Transverse colon (tissue), 4 donors: ENCODE measurements at regions not wholly inside any gene's neighbourhood (a gene's known extent, or its start where the extent isn't known, plus 50 kb on each side); places are given as distances from the start of the nearest gene placed in this dataset.

ENCODE experiments used
- DNase-seq: peaks from one replicate; pipeline ENCODE4 v3.0.0-alpha.2; 2019
- H3K27ac ChIP-seq, 4 donors: fragments of 200-600 bp; sonication (generic); 2 replicates each; pipeline ENCODE4 v1.5.1; 2016 to 2018; ENCODE audit warnings: inconsistent platforms in 4 of 4
- H3K27me3 ChIP-seq: fragments of 200-600 bp; sonication (generic); 2 replicates; pipeline ENCODE4 v1.5.1; 2017; ENCODE audit warnings: inconsistent platforms
- H3K36me3 ChIP-seq, 4 donors: fragments of 200-600 bp; sonication (generic); 2 replicates each; pipeline ENCODE4 v1.5.1; 2017 to 2019; ENCODE audit warnings: inconsistent platforms in 4 of 4
- H3K4me1 ChIP-seq, 4 donors: fragments of 200-600 bp; sonication (generic); 2 replicates each; pipeline ENCODE4 v1.5.1; 2017 to 2020; ENCODE audit warnings: inconsistent platforms in 4 of 4
- H3K4me3 ChIP-seq, 4 donors: fragments of 200-600 bp; sonication (generic); 1 replicate in 1 of 4; 2 replicates in 3 of 4; pipeline versions ENCODE4 v1.5.1 to v1.6.1; 2017 to 2019; ENCODE audit warnings: inconsistent platforms in 4 of 4
- H3K9me3 ChIP-seq, 2 donors: fragments of 200-600 bp; sonication (generic); 2 replicates each; pipeline ENCODE4 v1.5.1; 2017 to 2019; ENCODE audit warnings: inconsistent platforms in 2 of 2
- EP300 ChIP-seq: sonication (generic); formaldehyde crosslinking; IDR thresholded peaks from one replicate; pipeline ENCODE4 v1.6.1; 2017; ENCODE audit warnings: antibody characterized with exemption, low read depth
- POLR2A ChIP-seq: fragments of 450-650 bp; IDR thresholded peaks from one replicate; pipeline ENCODE4 v1.6.1; 2016; ENCODE audit warnings: antibody characterized with exemption, mild to moderate bottlenecking, moderate library complexity
- POLR2AphosphoS5 ChIP-seq, 3 donors: sonication (generic); formaldehyde crosslinking; IDR thresholded peaks; one replicate each; pipeline ENCODE4 v1.6.1; 2016; ENCODE audit warnings: antibody characterized with exemption in 3 of 3
- WGBS, 2 donors: methylation state at CpG; one replicate each; pipeline ENCODE4 v1.1.5; 2018; ENCODE audit warnings: low coverage in 1 of 2; 5-methylcytosine and 5-hydroxymethylcytosine counted together
- in situ Hi-C, 4 donors: fragments of 200-750 bp; cut with MboI; loops; one replicate each; pipeline versions ENCODE4 v1.15.0 to v1.15.1; 2017; ENCODE audit warnings: low sequenced_read_pairs in 3 of 4, low pct_ligation_motif_present in 1 of 4, low pct_unique_long_range_greater_than_20kb in 1 of 4
- intact Hi-C: fragments of 100-400 bp; cut with DNase I; formaldehyde crosslinking; loops from one replicate; pipeline ENCODE4 v1.15.1; 2023; ENCODE audit warnings: low total_unique reads
- TF ChIP-seq, protein P1 (sequence below), 5 experiments: fragments of 200-600 bp in 3 of 5; fragments of 450-650 bp in 2 of 5; sonication (generic) in 3 of 5; IDR thresholded peaks; 1 replicate in 2 of 5; 2 replicates in 3 of 5; pipeline ENCODE4 v1.5.1; 2016 to 2017; ENCODE audit warnings: antibody characterized with exemption in 5 of 5, inconsistent platforms in 3 of 5, mild to moderate bottlenecking in 2 of 5, moderate library complexity in 1 of 5

DNA sequence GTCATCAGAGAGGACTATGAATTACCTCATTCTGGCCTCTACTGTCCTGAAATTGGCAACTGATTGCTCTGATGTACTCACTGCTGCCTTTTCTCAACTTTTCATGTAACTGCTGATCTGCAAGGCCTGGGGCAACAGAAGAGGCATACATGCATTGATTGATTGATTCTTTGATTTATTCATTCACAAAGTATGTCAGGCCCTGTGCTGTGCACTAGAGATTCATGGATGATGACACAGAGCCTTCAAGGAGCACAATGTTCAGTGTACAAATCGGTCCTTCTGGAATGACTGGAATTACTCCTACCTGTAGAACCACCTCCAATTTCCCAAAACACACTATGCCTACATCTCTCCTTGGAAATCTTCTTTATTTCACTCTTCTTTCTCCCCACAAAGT, 111.3 kb downstream of the LRATD1 start:
- Histone ChIP-seq H3K27ac (no peak overlapping the region), H3K27me3 (no peaks in the 10 kb centered on the region), H3K9me3 (no peaks in the 10 kb centered on the region), H3K36me3 (no peaks in the 10 kb centered on the region), H3K4me3 (no peak overlapping the region), H3K4me1 (no peaks in the 10 kb centered on the region)
- in situ Hi-C loops: no loop called here
- intact Hi-C loops: no loop called here
- TF ChIP-seq, protein P1, sequence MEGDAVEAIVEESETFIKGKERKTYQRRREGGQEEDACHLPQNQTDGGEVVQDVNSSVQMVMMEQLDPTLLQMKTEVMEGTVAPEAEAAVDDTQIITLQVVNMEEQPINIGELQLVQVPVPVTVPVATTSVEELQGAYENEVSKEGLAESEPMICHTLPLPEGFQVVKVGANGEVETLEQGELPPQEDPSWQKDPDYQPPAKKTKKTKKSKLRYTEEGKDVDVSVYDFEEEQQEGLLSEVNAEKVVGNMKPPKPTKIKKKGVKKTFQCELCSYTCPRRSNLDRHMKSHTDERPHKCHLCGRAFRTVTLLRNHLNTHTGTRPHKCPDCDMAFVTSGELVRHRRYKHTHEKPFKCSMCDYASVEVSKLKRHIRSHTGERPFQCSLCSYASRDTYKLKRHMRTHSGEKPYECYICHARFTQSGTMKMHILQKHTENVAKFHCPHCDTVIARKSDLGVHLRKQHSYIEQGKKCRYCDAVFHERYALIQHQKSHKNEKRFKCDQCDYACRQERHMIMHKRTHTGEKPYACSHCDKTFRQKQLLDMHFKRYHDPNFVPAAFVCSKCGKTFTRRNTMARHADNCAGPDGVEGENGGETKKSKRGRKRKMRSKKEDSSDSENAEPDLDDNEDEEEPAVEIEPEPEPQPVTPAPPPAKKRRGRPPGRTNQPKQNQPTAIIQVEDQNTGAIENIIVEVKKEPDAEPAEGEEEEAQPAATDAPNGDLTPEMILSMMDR (IDR thresholded peaks at IDR 0.05): no peak
- TF ChIP-seq POLR2AphosphoS5 (IDR thresholded peaks at IDR 0.05): no peak
- no peak for TF ChIP-seq EP300
- no peak for TF ChIP-seq POLR2A
- 65 to 90% methylated on average over 1 of the region's 1 CpG for WGBS, 2 donors
- no peak for DNase-seq

DNA sequence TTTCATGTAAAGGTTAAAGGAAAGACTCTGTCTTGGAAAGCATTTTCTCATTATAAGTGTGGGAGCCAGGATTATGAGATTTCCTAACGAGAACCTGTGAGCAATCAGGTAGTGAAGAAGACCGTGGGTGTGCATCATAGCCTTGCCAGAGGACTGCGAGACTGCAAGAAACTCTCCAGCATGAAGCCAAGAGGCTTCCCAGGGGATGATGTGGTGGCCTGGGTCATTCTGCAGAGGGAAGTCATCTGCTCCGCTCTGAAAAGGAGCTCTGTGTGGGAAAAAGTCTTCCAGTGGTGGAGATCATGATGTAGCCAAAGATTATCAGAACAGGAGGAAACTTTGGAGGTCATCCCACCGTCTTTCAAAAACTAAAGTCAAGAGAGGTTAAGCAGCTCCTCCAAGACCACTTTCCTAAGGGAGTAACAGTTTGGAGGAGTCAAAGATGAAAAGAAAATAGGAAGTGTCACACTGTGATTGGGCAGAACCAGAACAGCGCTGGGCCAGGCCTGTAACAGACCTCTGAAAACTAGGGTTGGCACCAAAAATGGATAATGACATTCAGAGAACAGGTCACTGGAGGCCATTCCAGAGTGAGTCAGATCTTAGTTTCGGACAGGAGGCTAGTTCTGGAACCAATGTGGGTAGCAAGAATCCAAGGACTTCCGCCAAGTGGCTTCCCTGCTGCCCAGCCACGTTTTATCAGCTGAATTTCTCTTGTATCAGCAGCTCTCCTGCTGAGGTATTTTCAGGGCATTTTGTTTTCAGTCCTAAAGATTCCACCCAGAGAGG, 113.0 kb downstream of the LRATD1 start:
- in situ Hi-C loops: no loop called here
- Histone ChIP-seq H3K36me3 (no peaks in the 10 kb centered on the region), H3K9me3 (no peaks in the 10 kb centered on the region), H3K27ac (no peak overlapping the region), H3K27me3 (no peaks in the 10 kb centered on the region), H3K4me1 (no peaks in the 10 kb centered on the region), H3K4me3 (no peak overlapping the region)
- DNase-seq: no peak
- intact Hi-C loops: no loop called here
- WGBS, 2 donors: 72 to 80% methylated on average over 6 to 9 of the region's 9 CpGs
- TF ChIP-seq EP300 (no peak), POLR2AphosphoS5 (IDR thresholded peaks at IDR 0.05) (no peak), POLR2A (no peak)
- TF ChIP-seq, protein P1 (IDR thresholded peaks at IDR 0.05): no peak

DNA sequence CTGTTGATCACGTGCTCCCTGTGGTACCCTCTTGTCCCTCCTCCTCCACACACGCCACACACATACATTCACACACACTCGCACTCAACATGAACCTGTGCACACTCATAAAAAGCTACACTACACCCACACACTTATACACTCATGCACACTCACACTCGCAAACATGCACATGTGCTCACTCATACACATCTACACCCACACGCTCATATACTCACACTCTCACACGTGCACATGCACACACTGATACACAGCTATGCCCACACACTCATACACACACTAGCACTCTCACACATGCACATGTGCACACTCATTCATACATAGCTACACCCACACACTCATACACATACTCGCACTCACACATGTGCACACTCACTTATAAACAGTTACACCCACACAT, 113.6 kb downstream of the LRATD1 start:
- no peaks in the 10 kb centered on the region for H3K9me3 ChIP-seq
- WGBS, 2 donors: 93 to 100% methylated on average over 6 to 7 of the region's 7 CpGs
- no peak for DNase-seq
- no peak overlapping the region for H3K4me3 ChIP-seq
- in situ Hi-C loops (no loop called here), intact Hi-C loops (no loop called here)
- no peaks in the 10 kb centered on the region for H3K4me1 ChIP-seq
- TF ChIP-seq POLR2A (no peak), POLR2AphosphoS5 (IDR thresholded peaks at IDR 0.05) (no peak), EP300 (no peak)
- TF ChIP-seq, protein P1 (IDR thresholded peaks at IDR 0.05): no peak
- no peaks in the 10 kb centered on the region for H3K36me3 ChIP-seq
- H3K27me3 ChIP-seq: no peaks in the 10 kb centered on the region
- no peak overlapping the region for H3K27ac ChIP-seq

DNA sequence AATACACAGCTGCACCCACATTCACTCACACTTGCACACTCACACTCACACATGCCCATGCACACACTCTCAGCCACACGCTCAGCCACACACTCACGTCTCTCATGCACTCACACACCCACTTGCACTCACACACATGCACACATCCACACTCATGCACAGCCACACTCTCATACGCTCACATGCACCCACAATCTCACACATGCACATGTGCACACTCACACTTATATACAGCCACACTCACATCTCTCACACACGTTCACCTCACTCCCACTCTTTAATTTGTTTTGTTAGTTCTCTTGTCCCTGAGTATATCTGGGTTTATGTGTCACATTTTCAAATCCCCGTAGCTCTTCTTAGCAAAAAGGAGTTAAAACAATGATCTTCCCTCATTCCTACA, 114.9 kb downstream of the LRATD1 start:
- H3K4me1 ChIP-seq: no peaks in the 10 kb centered on the region
- TF ChIP-seq POLR2A: no peak
- TF ChIP-seq, protein P1 (IDR thresholded peaks at IDR 0.05): no peak
- no peak for TF ChIP-seq POLR2AphosphoS5 (IDR thresholded peaks at IDR 0.05)
- no peak for TF ChIP-seq EP300
- no peaks in the 10 kb centered on the region for H3K27me3 ChIP-seq
- no peaks in the 10 kb centered on the region for H3K9me3 ChIP-seq
- DNase-seq: no peak
- no peak overlapping the region for H3K27ac ChIP-seq
- H3K4me3 ChIP-seq: no peak overlapping the region
- WGBS, 2 donors: 90 to 92% methylated on average over 5 of the region's 5 CpGs
- in situ Hi-C loops (no loop called here), intact Hi-C loops (no loop called here)
- H3K36me3 ChIP-seq: no peaks in the 10 kb centered on the region
